Muscle of leg (tissue), 3 donors: ENCODE measurements at regions not wholly inside any gene's neighbourhood (a gene's known extent, or its start where the extent isn't known, plus 50 kb on each side); places are given as distances from the start of the nearest gene placed in this dataset.

Experiments
- DNase-seq: peaks from one replicate; pipeline ENCODE4 v3.0.0; 2013
- H3K27ac ChIP-seq: one replicate; pipeline ENCODE4 v1.5.1; 2013; ENCODE audit warnings: mild to moderate bottlenecking, low read length, control low read depth
- H3K27me3 ChIP-seq: one replicate; pipeline ENCODE4 v1.6.1; 2013; ENCODE audit warnings: low read length; ENCODE audit not compliant: control insufficient read depth, insufficient read depth
- H3K36me3 ChIP-seq: one replicate; pipeline ENCODE4 v1.6.1; 2013; ENCODE audit warnings: low read length; ENCODE audit not compliant: control insufficient read depth, insufficient read depth
- H3K4me1 ChIP-seq: one replicate; pipeline ENCODE4 v1.6.1; 2013; ENCODE audit warnings: low read length; ENCODE audit not compliant: control insufficient read depth, insufficient read depth
- H3K4me3 ChIP-seq: one replicate; pipeline ENCODE4 v1.5.1; 2013; ENCODE audit warnings: low read length, control low read depth
- H3K9me3 ChIP-seq: replicated peaks from 2 replicates; pipeline ENCODE4 v1.6.1; 2013; ENCODE audit warnings: low read depth, low read length; ENCODE audit not compliant: control insufficient read depth
- WGBS: methylation state at CpG from one replicate; pipeline ENCODE4 v1.1.5; 2013; ENCODE audit warnings: missing lambda C conversion rate; ENCODE audit not compliant: insufficient coverage; 5-methylcytosine and 5-hydroxymethylcytosine counted together

DNA sequence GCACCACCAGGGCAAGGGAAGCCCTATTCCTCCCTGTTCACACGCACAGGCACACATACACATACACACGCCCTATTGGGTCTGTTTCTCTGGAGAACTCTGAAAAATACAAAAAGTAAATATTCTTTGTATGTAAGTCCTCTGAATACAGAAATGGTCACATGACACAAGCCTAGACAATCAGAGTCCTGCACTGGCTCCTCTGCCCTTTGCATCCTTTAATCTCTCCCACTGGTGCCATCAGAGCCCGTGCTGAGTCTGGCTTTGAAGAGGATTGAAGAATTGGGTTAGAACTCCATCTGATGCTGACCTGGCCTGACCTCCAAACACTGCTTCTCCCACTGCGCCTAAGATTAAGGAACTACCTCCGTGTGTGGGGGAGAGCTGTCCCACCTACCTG, 273.2 kb upstream of the TBX3 start:
- whole genome bisulfite sequencing = no CpG with 5 or more reads among the region's 5 CpGs
- Histone ChIP-seq H3K27ac (no peak overlapping the region), H3K36me3 (no peaks in the 10 kb centered on the region), H3K27me3 (no peaks in the 10 kb centered on the region), H3K9me3 (no peaks in the 10 kb centered on the region), H3K4me3 (no peak overlapping the region), H3K4me1 (peaks cover 12% of the 10 kb centered on the region)
- no peak for DNase-seq

DNA sequence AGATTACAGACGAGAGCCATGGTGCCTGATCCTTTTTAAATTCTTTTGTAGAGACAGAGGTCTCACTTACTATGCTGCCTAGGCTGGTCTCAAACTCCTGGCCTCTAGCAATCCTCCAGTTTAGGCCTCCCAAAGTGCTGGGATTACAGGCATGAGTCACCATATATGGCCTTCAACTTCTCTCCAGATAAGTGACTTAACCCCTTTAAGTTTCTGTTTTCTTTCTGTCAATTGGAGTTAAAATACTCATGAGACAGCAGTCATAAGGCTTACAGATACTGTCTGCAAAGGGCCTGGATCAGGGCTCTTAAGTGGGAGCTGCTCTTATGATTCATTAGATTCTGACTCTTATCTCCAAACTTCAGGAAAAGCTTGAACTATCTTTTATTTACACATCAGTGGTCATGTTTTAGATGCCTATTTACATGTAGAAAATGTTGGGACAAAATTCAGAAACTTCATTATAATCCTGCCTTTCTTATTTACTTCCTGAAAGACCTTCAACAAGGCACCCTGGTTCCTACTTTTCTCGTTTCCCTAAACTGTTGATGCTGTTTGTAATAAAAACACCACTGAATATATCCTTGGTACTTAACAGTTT, 271.5 kb upstream of the TBX3 start:
- Histone ChIP-seq H3K4me3 (no peak overlapping the region), H3K36me3 (no peaks in the 10 kb centered on the region), H3K27me3 (no peaks in the 10 kb centered on the region), H3K4me1 (peaks cover 16% of the 10 kb centered on the region), H3K9me3 (no peaks in the 10 kb centered on the region), H3K27ac (no peak overlapping the region)
- 100% methylated on average over 1 of the region's 2 CpGs for WGBS
- DNase-seq = no peak

DNA sequence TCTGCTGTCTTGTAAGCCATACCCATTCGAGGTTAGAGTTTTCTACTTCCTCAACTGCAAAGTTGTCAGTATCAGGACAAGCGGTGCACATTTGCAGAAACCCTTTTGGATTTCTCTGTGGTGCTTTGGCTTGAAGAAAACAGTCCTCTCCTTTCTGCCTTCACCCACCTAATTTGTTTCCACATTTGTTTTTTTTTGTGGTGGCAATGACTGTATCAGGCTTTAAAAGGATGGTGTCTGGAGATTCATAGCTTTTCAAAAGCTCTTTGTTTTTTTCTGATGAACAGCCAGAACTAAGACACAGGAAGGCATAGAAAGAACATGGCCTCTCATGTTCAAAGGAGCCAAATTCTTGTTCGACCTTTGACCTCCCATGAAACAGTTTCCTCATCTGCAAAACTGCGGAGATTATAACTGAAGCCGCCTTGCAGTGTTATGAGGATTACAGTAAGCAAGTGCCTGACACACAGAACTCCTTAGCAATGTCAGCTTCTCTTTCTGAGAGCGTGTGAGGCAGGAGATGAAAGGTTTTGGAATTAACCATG, 270.6 kb upstream of the TBX3 start:
- no CpG with 5 or more reads among the region's 6 CpGs for WGBS
- no peak overlapping the region for H3K4me3 ChIP-seq
- H3K4me1 ChIP-seq = peaks cover 16% of the 10 kb centered on the region
- no peaks in the 10 kb centered on the region for H3K27me3 ChIP-seq
- H3K36me3 ChIP-seq = no peaks in the 10 kb centered on the region
- DNase-seq = no peak
- peak overlapping the region; percentile 7 for H3K27ac ChIP-seq
- H3K9me3 ChIP-seq = no peaks in the 10 kb centered on the region

DNA sequence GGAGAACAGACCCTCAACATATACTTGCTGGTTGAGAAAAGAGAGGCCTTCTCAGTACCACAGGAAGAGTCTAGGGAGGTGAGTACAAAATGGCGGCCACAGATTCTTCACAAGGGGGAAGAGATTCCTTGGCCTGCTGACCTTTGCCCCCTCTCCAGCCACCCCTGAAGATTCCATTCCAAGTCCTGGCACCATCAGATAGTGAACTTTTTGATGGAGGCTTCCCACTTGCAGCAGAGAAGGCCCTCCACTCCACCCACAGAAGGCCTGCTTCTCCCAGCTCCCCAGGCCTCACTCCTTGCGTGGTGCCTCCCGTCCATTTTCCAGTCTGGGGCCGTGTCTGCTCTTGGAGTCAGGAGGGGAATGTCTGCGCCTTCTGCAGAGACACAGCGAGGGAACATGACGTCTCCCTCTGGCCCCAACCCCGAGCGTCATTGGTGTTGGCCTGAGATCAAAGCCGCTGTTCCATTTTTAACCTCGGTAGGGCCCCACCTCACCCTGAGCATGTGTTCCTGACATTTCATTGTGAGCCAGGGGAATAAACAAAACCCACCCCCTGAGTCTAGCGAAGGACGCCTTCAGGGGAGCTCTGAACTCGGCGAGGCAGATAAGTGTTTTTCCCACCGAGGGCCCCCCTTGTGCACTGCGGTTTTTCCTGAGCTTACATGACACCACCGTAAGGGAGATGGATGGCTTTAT, 268.7 kb upstream of the TBX3 start:
- peak; percentile 77 for DNase-seq
- Histone ChIP-seq H3K27me3 (no peaks in the 10 kb centered on the region), H3K4me3 (no peak overlapping the region), H3K4me1 (peaks cover 16% of the 10 kb centered on the region), H3K36me3 (no peaks in the 10 kb centered on the region), H3K9me3 (no peaks in the 10 kb centered on the region), H3K27ac (peak overlapping the region; percentile 83)
- 49% methylated on average over 11 of the region's 18 CpGs for WGBS

DNA sequence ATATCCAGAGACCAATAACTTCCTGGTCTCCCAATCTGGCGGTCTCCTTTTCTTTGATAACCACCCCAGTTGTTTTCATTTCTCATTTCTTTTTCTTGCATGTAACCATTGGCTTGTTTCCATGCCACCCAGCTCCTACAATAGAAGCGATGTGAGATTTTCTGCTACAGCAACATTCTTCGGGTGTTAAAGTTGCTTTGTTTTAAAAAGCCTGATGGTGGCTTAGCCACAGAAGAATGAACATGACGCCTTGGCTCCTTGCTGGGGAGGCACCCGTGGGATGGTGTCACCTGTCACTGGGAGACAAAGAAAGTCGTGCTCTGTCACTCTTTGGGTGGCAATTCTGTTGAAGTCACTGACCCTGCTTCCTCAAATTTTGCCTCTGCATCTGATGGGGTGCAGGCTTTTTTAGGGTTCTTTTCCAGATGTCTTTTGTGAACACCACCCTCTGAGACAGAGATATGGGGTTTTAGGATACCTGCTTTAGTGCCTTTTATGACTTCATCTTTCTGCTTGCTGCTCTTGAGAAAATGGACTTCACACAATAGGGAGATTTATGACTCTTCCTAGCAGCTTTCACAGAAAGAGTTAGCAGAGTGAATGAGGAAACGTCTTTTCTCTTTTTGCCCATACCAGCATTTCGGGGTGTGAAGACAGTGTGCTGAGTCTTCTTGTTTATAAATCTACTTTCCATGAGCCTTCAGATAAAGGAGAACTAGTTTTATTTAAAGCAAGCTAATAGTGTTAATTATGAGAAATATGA, 265.3 kb upstream of the TBX3 start:
- H3K4me1 ChIP-seq = peaks cover 16% of the 10 kb centered on the region
- no peak overlapping the region for H3K4me3 ChIP-seq
- WGBS = 76% methylated on average over 5 of the region's 8 CpGs
- no peaks in the 10 kb centered on the region for H3K36me3 ChIP-seq
- H3K27ac ChIP-seq = no peak overlapping the region
- H3K27me3 ChIP-seq = no peaks in the 10 kb centered on the region
- no peaks in the 10 kb centered on the region for H3K9me3 ChIP-seq
- no peak for DNase-seq

- no CpG with 5 or more reads among the region's 2 CpGs for WGBS
- Histone ChIP-seq H3K36me3 (no peaks in the 10 kb centered on the region), H3K27me3 (no peaks in the 10 kb centered on the region), H3K4me3 (no peak overlapping the region), H3K27ac (no peak overlapping the region), H3K9me3 (no peaks in the 10 kb centered on the region), H3K4me1 (no peaks in the 10 kb centered on the region)
- no peak for DNase-seq
Measured at GRCh38 chr12:114945351-114945750, 261.4 kb upstream of the TBX3 start.

- WGBS = 87% methylated on average over 4 of the region's 4 CpGs
- Histone ChIP-seq H3K27me3 (no peaks in the 10 kb centered on the region), H3K36me3 (no peaks in the 10 kb centered on the region), H3K27ac (no peak overlapping the region), H3K4me3 (no peak overlapping the region), H3K9me3 (no peaks in the 10 kb centered on the region), H3K4me1 (no peaks in the 10 kb centered on the region)
- no peak for DNase-seq
Measured at GRCh38 chr12:114944736-114945135, 260.8 kb upstream of the TBX3 start.

- H3K4me1 ChIP-seq = no peaks in the 10 kb centered on the region
- no peak overlapping the region for H3K4me3 ChIP-seq
- DNase-seq = no peak
- no peaks in the 10 kb centered on the region for H3K36me3 ChIP-seq
- no peaks in the 10 kb centered on the region for H3K9me3 ChIP-seq
- H3K27me3 ChIP-seq = no peaks in the 10 kb centered on the region
- no CpG with 5 or more reads among the region's 1 CpG for WGBS
- H3K27ac ChIP-seq = no peak overlapping the region
Measured at GRCh38 chr12:114943601-114944000, 259.6 kb upstream of the TBX3 start.

- H3K9me3 ChIP-seq = no peaks in the 10 kb centered on the region
- no peak for DNase-seq
- no peaks in the 10 kb centered on the region for H3K4me1 ChIP-seq
- 67% methylated on average over 13 of the region's 18 CpGs for WGBS
- no peak overlapping the region for H3K27ac ChIP-seq
- H3K36me3 ChIP-seq = no peaks in the 10 kb centered on the region
- H3K4me3 ChIP-seq = no peak overlapping the region
- no peaks in the 10 kb centered on the region for H3K27me3 ChIP-seq
Measured at GRCh38 chr12:114938487-114939210, 254.7 kb upstream of the TBX3 start.
